HCT116 (cell line): ENCODE measurements at regions not wholly inside any gene's neighbourhood (a gene's known extent, or its start where the extent isn't known, plus 50 kb on each side); places are given as distances from the start of the nearest gene placed in this dataset.

Source experiments
- ATAC-seq: fragments of 200-7000 bp; cut with Tn5 transposase; 2 replicates; pipeline ENCODE4 v1.9.1; 2020; ENCODE audit warnings: mild to moderate bottlenecking, moderate library complexity
- BruUV-seq: library from RNA; stranded (reverse); fragments of 400-500 nt; replicated peaks from 2 replicates; lab custom pipeline; 2021; lab: Mats Ljungman, UMichigan
- CTCF ChIA-PET: fragments of 300-600 bp; sonication (Branson Sonifier 250); formaldehyde crosslinking; loops from one replicate; lab custom pipeline; 2021; ENCODE audit warnings: antibody characterized with exemption; lab: Charles Lee
- POLR2A ChIA-PET: fragments of 300-600, 350-600 bp; sonication (Branson Sonifier 250); formaldehyde crosslinking; loops from one replicate; lab custom pipeline; 2021; ENCODE audit warnings: antibody characterized with exemption; lab: Charles Lee
- RAD21 ChIA-PET, 2 experiments: fragments of 300-600 bp; sonication (Branson Sonifier 250); formaldehyde crosslinking; loops; one replicate each; lab custom pipeline; 2023; ENCODE audit warnings: low total read pairs in 2 of 2; ENCODE audit not compliant: uncharacterized antibody in 2 of 2, unreplicated experiment in 2 of 2, low non-redundant PET in 1 of 2; lab: Charles Lee
- DNase-seq: peaks from one replicate; pipeline ENCODE4 v3.0.0-alpha.2; 2010; ENCODE audit warnings: low read depth, low spot score
- H2AFZ ChIP-seq: fragments of 200-600 bp; shearing (Covaris generic), sonication (generic); 2 replicates; pipeline ENCODE4 v1.6.1; 2017; ENCODE audit warnings: low read depth, mixed run types, mixed read lengths, antibody characterized with exemption, low read length; ENCODE audit not compliant: poor library complexity, severe bottlenecking
- H3K27ac ChIP-seq: 2 replicates; pipeline ENCODE4 v1.5.1; 2012; ENCODE audit warnings: low read depth, low read length
- H3K27me3 ChIP-seq: fragments of 200-600 bp; sonication (generic); 2 replicates; pipeline ENCODE4 v1.6.1; 2016; ENCODE audit warnings: mixed run types, low read length, mixed read lengths; ENCODE audit not compliant: insufficient read depth
- H3K36me3 ChIP-seq, 2 experiments: fragments of 200-500 bp in 1 of 2; fragments of 200-600 bp in 1 of 2; sonication (Bioruptor generic) in 1 of 2; sonication (generic) in 1 of 2; 2 replicates each; pipeline versions ENCODE4 v1.5.1 to v1.6.1; 2014 to 2016; ENCODE audit warnings: low read length in 2 of 2, inconsistent platforms in 1 of 2, mixed read lengths in 1 of 2, mixed run types in 1 of 2; ENCODE audit not compliant: insufficient read depth in 2 of 2, control insufficient read depth in 1 of 2
- H3K4me1 ChIP-seq, 2 experiments: fragments of 200-600 bp in 1 of 2; sonication (generic) in 1 of 2; 2 replicates each; pipeline versions ENCODE4 v1.5.1 to v1.6.1; 2012 to 2017; ENCODE audit warnings: low read length in 2 of 2, inconsistent platforms in 1 of 2, mild to moderate bottlenecking in 1 of 2, mixed read lengths in 1 of 2, mixed run types in 1 of 2, moderate library complexity in 1 of 2; ENCODE audit not compliant: insufficient read depth in 2 of 2, control insufficient read depth in 1 of 2
- H3K4me2 ChIP-seq: fragments of 200-600 bp; sonication (generic); 2 replicates; pipeline ENCODE4 v1.6.1; 2017; ENCODE audit warnings: mixed run types, low read length, mixed read lengths
- H3K4me3 ChIP-seq, 2 experiments: fragments of 200-600 bp in 1 of 2; sonication (generic) in 1 of 2; replicated peaks in 1 of 2; 2 replicates each; pipeline ENCODE4 v1.5.1; 2011 to 2016; ENCODE audit warnings: low read length in 2 of 2, control low read depth in 1 of 2, low read depth in 1 of 2, mild to moderate bottlenecking in 1 of 2, mixed read lengths in 1 of 2, mixed run types in 1 of 2
- H3K79me2 ChIP-seq: fragments of 200-600 bp; sonication (generic); 2 replicates; pipeline ENCODE4 v1.6.1; 2017; ENCODE audit warnings: mild to moderate bottlenecking, mixed run types, low read length, moderate library complexity, mixed read lengths; ENCODE audit not compliant: insufficient read depth
- H3K9ac ChIP-seq: fragments of 200-600 bp; sonication (generic); 2 replicates; pipeline ENCODE4 v1.6.1; 2016; ENCODE audit warnings: low read length, mixed read lengths
- H3K9me2 ChIP-seq: fragments of 200-600 bp; sonication (generic), shearing (Covaris generic); 2 replicates; pipeline ENCODE4 v1.6.1; 2017; ENCODE audit warnings: mixed run types, mild to moderate bottlenecking, moderate library complexity; ENCODE audit not compliant: insufficient read depth
- H3K9me3 ChIP-seq, 2 experiments: fragments of 200-500 bp in 1 of 2; fragments of 200-600 bp in 1 of 2; sonication (Bioruptor generic) in 1 of 2; sonication (generic) in 1 of 2; 2 replicates each; pipeline ENCODE4 v1.6.1; 2014 to 2017; ENCODE audit warnings: low read length in 2 of 2, mixed read lengths in 2 of 2, inconsistent platforms in 1 of 2, low read depth in 1 of 2, mild to moderate bottlenecking in 1 of 2, mixed run types in 1 of 2, moderate library complexity in 1 of 2; ENCODE audit not compliant: control insufficient read depth in 1 of 2, insufficient read depth in 1 of 2
- H4K20me1 ChIP-seq: fragments of 200-600 bp; sonication (generic), shearing (Covaris generic); 2 replicates; pipeline ENCODE4 v1.6.1; 2017; ENCODE audit warnings: mixed run types, mild to moderate bottlenecking, moderate library complexity; ENCODE audit not compliant: insufficient read depth
- ATF3 ChIP-seq: IDR thresholded peaks from 2 replicates; pipeline ENCODE4 v1.6.1; 2012
- CBX3 ChIP-seq: IDR thresholded peaks from 2 replicates; pipeline ENCODE4 v1.6.1; 2012; ENCODE audit warnings: low read depth
- CEBPB ChIP-seq: IDR thresholded peaks from 2 replicates; pipeline ENCODE4 v1.6.1; 2012; ENCODE audit warnings: low read depth
- CTCF ChIP-seq, 3 experiments: fragments of 200-600 bp in 1 of 3; sonication (generic) in 1 of 3; IDR thresholded peaks in 2 of 3; conservative IDR thresholded peaks in 1 of 3; 2 replicates each; pipeline ENCODE4 v1.5.1; 2012 to 2017; ENCODE audit warnings: low read depth in 2 of 3, low read length in 2 of 3, antibody characterized with exemption in 1 of 3, borderline replicate concordance in 1 of 3, control low read depth in 1 of 3, mild to moderate bottlenecking in 1 of 3, mixed read lengths in 1 of 3, mixed run types in 1 of 3, moderate library complexity in 1 of 3; ENCODE audit not compliant: insufficient read depth in 1 of 3
- ELF1 ChIP-seq: IDR thresholded peaks from 2 replicates; pipeline ENCODE4 v1.6.1; 2012; ENCODE audit warnings: low read depth, borderline replicate concordance
- EZH2 ChIP-seq: fragments of 200-600 bp; sonication (generic); IDR thresholded peaks from 2 replicates; pipeline ENCODE4 v1.6.1; 2017; ENCODE audit warnings: antibody characterized with exemption, mixed run types
- EZH2phosphoT487 ChIP-seq: fragments of 200-600 bp; IDR thresholded peaks from 2 replicates; pipeline ENCODE4 v1.6.1; 2018; ENCODE audit warnings: antibody characterized with exemption, borderline replicate concordance
- FOSL1 ChIP-seq: IDR thresholded peaks from 2 replicates; pipeline ENCODE4 v1.6.1; 2012; ENCODE audit warnings: low read depth
- MAX ChIP-seq: IDR thresholded peaks from 2 replicates; pipeline ENCODE4 v1.6.1; 2012
- POLR2A ChIP-seq: IDR thresholded peaks from 2 replicates; pipeline ENCODE4 v1.7.0; 2011; ENCODE audit warnings: borderline replicate concordance; ENCODE audit not compliant: insufficient read depth, insufficient read length; ENCODE audit errors: extremely low read depth
- POLR2AphosphoS5 ChIP-seq: IDR thresholded peaks from 2 replicates; pipeline ENCODE4 v1.6.1; 2011; ENCODE audit warnings: mild to moderate bottlenecking, low read depth, low read length, moderate library complexity
- RAD21 ChIP-seq: IDR thresholded peaks from 2 replicates; pipeline ENCODE4 v1.6.1; 2012; ENCODE audit warnings: low read depth, mild to moderate bottlenecking
- SIN3A ChIP-seq: IDR thresholded peaks from 2 replicates; pipeline ENCODE4 v1.6.1; 2012; ENCODE audit warnings: low read depth
- SP1 ChIP-seq: IDR thresholded peaks from 2 replicates; pipeline ENCODE4 v1.6.1; 2012; ENCODE audit warnings: low read depth
- SRF ChIP-seq: IDR thresholded peaks from 2 replicates; pipeline ENCODE4 v1.6.1; 2012; ENCODE audit warnings: low read depth
- TCF7L2 ChIP-seq: IDR thresholded peaks from 2 replicates; pipeline ENCODE4 v1.7.0; 2011; ENCODE audit warnings: borderline replicate concordance, inconsistent platforms; ENCODE audit not compliant: insufficient read depth, insufficient read length; ENCODE audit errors: extremely low read depth
- YY1 ChIP-seq: IDR thresholded peaks from 2 replicates; pipeline ENCODE4 v1.6.1; 2011; ENCODE audit warnings: low read length, low read depth, moderate library complexity, mild to moderate bottlenecking; ENCODE audit not compliant: insufficient replicate concordance; ENCODE audit errors: extremely low read depth
- ZBTB33 ChIP-seq: IDR thresholded peaks from 2 replicates; pipeline ENCODE4 v1.6.1; 2011; ENCODE audit warnings: mild to moderate bottlenecking, low read length, moderate library complexity; ENCODE audit not compliant: insufficient replicate concordance; ENCODE audit errors: extremely low read depth
- ZFX ChIP-seq: fragments of 450-650 bp; IDR thresholded peaks from 2 replicates; pipeline ENCODE4 v1.6.1; 2017
- ZNF274 ChIP-seq: fragments of 200-500 bp; sonication (Bioruptor generic); IDR thresholded peaks from 2 replicates; pipeline ENCODE4 v1.6.1; 2014; ENCODE audit warnings: mild to moderate bottlenecking, low read depth, low read length, inconsistent platforms
- intact Hi-C: fragments of 100-400 bp; cut with micrococcal nuclease; formaldehyde crosslinking; loops from 2 replicates; pipeline ENCODE4 v1.10.0; 2022

DNA sequence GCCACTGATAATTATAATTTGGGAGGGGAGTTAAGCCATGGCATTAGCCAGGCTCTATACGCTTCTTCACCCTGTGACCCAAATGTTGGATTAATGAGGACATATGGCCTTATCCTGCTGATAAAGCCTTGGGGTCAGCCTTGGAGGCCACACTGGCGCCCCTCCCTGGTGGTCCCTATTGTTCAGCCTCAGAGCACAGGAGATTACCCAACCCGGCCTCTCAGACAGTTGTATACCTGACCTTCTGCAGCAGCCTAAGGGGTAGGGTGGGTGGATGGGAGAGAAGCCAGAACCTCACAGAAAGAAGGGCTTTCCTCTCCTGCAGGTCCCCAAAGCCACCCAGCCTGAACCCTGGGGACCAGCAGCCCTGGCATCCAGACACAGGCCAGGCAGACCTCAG is 76.8 kb downstream of the LINC00237 start:
- no TSS peak for BruUV-seq
- ChIA-PET POLR2A (no interaction called here), RAD21 (no interaction called here), CTCF (no interaction called here)
- H3K9me2 ChIP-seq: no peaks in the 10 kb centered on the region
- no peak overlapping the region for H3K4me3 ChIP-seq
- DNase-seq (no peak), ATAC-seq (no peak)
- intact Hi-C loops: no loop called here
- no peak overlapping the region for H3K4me2 ChIP-seq
- H3K9ac ChIP-seq: no peak overlapping the region
- no peaks in the 10 kb centered on the region for H3K27me3 ChIP-seq
- H2AFZ ChIP-seq: no peak overlapping the region
- no peaks in the 10 kb centered on the region for H4K20me1 ChIP-seq
- H3K27ac ChIP-seq: no peak overlapping the region
- no peak for TF ChIP-seq ATF3
- TF ChIP-seq CBX3: no peak
- TF ChIP-seq TCF7L2: no peak
- TF ChIP-seq POLR2A: no peak
- TF ChIP-seq ZBTB33: no peak
- TF ChIP-seq RAD21: no peak
- no peak for TF ChIP-seq SIN3A
- no peak for TF ChIP-seq POLR2AphosphoS5
- no peak for TF ChIP-seq CEBPB
- TF ChIP-seq EZH2phosphoT487: no peak
- TF ChIP-seq SP1: no peak
- TF ChIP-seq ZNF274: no peak
- no peak for TF ChIP-seq FOSL1
- no peak for TF ChIP-seq SRF
- no peak for TF ChIP-seq CTCF (IDR thresholded peaks at IDR 0.05 in 2 of 3, conservative IDR thresholded peaks at IDR 0.05 in 1 of 3; ENCODE audit: borderline replicate concordance in 1 of 3, insufficient read depth in 1 of 3, low read depth in 2 of 3, low read length in 2 of 3)
- TF ChIP-seq EZH2: no peak
- no peak for TF ChIP-seq ELF1
- no peak for TF ChIP-seq YY1
- TF ChIP-seq ZFX: no peak
- no peak for TF ChIP-seq MAX
- no peaks in the 10 kb centered on the region for H3K9me3 ChIP-seq
- no peaks in the 10 kb centered on the region for H3K36me3 ChIP-seq
- H3K79me2 ChIP-seq: no peaks in the 10 kb centered on the region
- peaks cover 0 to 8% of the 10 kb centered on the region in 2 experiments; a peak in 2 of 4 replicates for H3K4me1 ChIP-seq
